HG03159 (cell line): ENCODE measurements at regions not wholly inside any gene's neighbourhood (a gene's known extent, or its start where the extent isn't known, plus 50 kb on each side); places are given as distances from the start of the nearest gene placed in this dataset.

Experiments
- ATAC-seq: cut with Tn5 transposase; IDR thresholded peaks from one replicate; pipeline ENCODE4 v1.9.1; 2021; ENCODE audit warnings: mild to moderate bottlenecking, moderate library complexity; ENCODE audit not compliant: unreplicated experiment

DNA sequence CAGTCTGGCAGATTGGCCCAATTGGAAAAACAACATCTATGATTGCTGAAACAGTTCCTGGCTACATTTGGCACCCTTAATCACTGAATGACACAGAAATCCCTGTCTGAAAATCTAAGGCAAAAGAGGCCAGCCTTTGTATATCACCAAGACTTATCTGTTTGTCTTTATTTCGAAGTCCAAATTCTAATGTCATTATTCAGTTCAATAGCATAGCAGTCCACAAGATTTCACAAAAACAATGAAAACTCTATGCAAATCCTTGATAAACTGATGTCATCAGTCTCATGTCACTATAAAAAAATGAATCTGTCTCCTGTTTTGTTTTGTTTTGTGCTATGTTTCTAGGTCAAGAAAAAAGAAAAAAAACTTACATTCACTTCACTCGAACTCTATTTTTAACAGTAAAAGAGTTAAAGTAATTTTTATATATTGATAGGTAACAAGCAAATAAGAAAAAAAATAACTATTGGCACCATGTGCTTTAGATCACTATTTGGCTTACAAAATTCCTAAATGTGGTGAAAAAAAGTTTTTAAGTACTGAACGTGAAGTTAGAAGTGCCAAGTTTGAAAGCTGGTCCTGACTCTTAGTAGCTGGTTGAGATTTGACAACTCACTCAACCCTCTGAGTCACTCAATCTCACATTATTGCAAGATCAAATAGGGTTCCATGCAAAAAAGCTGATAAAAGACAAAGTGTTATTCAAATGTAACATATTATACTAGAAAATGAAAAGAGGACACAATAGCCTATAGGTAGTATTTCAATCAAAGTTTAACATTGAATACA lies 359.3 kb downstream of the IRS1 start:
- no peak for ATAC-seq

- ATAC-seq = no peak
Observed at GRCh38 chr2:226439337-226439736, 360.3 kb downstream of the IRS1 start.

GRCh38 chr2:226435146-226435545 lies 364.5 kb downstream of the IRS1 start:
- no peak for ATAC-seq

GRCh38 chr2:226434702-226435101 lies 364.9 kb downstream of the IRS1 start:
- ATAC-seq = no peak

GRCh38 chr2:226431288-226431948 lies 368.2 kb downstream of the IRS1 start:
- ATAC-seq = no peak

- ATAC-seq = no peak
Observed at GRCh38 chr2:226429476-226429875, 370.1 kb downstream of the IRS1 start.

DNA sequence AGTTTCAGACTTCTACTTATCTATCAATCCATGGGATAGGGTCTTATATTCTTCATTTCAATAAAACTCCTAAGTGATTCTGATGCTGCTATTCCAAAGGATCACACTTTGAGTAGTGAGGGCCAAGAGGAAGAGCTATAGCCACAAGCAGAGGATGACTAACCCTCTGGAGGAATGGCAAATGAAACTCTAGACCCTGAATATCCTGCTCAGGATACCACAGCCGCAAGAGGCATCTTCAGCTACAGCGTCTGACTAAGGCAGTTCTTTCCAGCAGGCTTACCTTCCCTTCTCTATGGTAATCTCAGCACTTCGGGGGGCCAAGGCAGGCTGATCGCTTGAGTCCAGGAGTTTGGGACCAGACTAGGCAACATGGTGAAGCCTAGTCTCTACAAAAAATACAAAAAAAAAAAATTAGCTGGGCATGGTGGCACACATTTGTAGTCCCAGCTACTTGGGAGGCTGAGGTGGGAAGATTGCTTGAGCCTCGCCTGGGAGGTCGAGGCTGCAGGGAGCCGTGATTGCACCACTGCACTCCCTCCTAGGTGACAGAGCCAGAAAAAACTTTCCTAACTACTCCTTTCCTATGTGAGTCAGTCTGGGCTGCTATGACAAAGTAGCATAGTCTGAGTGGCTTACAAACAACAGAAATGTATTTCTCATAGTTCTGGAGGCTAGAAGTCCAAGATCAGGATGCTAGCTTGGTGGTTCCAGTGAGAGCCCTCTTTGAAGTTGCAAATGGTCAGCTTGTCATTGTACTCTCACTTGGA lies 371.9 kb downstream of the IRS1 start:
- no peak for ATAC-seq

DNA sequence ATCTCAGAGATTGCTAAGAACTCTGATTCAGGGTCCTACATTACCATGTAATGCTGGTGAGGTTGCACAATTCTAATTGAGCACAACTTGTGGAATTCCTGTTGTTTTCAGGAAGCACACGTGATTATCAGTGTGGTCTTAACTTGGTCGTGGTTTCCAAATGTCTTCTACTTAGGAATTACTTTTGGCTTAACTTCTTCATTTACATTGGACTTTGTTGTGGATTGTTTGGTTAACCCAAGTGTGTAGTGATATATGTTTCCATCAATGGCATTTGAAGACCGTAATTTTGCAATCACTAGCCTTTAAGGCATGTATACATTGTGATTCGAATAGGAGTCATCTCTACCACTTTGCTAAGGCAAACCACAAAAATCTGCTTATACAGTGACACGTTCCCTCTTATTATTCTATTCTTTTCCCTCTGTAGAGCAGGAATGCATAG lies 373.3 kb downstream of the IRS1 start:
- ATAC-seq = no peak

- no peak for ATAC-seq
Observed at GRCh38 chr2:226424971-226425370, 374.6 kb downstream of the IRS1 start.

DNA sequence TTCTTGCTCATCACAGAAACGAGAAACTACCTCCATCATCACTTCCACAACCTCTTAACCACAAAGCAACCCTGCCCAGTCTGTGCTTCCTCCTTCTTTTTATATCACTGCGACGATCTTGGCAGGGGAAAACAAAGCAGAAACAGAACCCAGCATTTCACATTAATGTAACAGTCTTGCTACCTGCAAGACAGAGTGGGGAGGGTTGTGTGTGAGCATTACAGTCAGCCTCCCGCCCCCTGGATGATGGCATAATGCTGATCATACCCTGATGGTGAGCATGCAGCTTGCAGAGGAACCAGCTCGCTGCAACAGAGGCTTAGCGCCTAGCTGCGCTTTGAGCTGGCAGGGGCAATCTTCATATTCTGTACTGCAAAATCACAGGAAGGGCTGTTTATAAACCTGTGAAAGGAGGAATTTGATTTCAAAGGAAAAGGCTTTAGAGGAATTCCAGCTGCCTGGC lies 376.1 kb downstream of the IRS1 start:
- ATAC-seq = peak; percentile 87

- no peak for ATAC-seq
Observed at GRCh38 chr2:226420646-226421045, 379.0 kb downstream of the IRS1 start.

- ATAC-seq = no peak
Observed at GRCh38 chr2:226418521-226418920, 381.1 kb downstream of the IRS1 start.

GRCh38 chr2:226414335-226414734 lies 385.3 kb downstream of the IRS1 start:
- no peak for ATAC-seq

GRCh38 chr2:226413498-226414130 lies 386.0 kb downstream of the IRS1 start:
- ATAC-seq = no peak

DNA sequence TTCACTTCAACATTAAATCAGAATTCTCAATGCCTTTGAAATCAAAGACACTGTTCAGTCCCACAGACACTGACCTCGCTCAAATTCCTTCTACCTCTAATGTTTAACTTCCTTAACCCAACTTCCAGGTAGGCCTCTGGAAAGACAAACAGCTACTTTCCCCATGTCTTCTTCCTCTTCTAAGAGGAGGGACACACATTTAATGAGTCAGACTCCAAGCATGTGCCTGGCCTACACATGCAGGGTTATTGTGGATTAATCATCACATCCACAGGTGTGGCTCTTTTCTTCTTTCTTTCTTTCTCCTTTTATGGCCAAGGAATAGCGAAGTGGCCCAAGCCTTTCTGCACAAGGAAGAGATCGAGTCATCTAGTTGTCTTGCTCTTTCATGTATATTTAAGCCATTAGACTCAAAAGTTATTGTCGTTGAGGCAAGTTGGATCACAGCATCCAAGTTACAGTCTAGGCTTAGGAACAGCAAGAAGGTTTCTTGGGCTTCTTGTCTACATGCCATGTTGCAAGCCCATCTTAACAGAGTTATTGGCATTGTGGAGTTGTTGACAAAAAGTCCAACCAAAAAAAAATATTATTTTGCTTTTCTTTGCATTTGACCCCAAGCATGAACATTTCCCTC lies 387.8 kb downstream of the IRS1 start:
- ATAC-seq = no peak

DNA sequence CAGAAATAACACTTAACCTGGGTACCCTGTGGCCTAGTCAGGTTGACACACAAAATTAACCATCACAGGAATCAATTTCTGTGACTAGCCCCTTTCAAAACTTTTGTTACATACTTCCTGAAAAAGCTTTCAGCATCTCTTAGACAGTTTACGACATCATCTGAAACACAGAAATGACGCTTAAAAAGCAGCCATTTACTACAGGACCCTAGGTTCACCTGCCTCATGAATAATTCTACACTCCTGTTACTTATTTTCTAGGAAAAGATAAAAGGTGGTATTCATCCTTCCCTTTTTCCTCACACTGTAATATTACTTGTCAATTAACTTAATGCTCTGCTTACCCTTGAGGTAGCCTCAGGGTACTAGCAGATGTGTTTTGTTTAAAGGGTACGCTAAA lies 388.4 kb downstream of the IRS1 start:
- ATAC-seq = no peak

- no peak for ATAC-seq
Observed at GRCh38 chr2:226410247-226410835, 389.3 kb downstream of the IRS1 start.

DNA sequence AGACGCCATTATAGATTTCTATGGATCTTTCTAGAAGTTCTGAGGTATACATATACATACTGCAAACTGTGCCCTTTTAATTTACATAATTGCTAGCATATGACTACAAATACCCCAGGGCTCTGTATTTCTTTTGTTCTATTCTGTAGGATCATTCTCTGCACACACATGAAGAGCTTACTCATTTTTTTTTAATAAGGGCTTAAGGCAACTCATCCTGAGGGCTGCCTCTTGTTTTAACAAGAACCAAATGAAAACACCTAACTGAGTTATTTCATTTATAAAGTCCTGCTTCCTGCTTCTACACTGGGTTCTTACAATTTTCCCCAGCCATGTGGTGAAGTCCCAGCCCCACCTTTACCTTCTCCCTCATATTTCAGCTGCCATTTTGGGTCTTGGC lies 390.5 kb downstream of the IRS1 start:
- ATAC-seq = no peak

DNA sequence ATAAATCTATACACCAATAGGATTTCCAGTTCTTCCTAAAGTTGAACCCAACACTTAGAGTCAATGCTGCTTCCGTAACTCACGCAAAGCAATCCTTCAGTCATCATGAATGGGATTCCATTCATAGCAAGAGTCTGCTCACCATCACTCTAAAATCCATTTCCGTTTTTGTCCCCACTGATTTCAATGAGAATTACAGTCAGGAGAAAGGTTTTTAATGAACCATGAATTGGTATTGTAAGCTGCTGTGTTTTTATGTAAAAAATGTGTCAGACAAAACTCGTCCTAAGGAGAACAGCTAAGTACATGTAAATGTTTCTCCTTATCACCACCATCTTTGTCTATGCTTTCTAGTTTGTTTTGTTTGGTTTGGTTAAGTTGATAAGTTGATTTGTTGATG lies 391.5 kb downstream of the IRS1 start:
- no peak for ATAC-seq

GRCh38 chr2:226407135-226407534 lies 392.5 kb downstream of the IRS1 start:
- no peak for ATAC-seq
